ENCODE measurements at regions not wholly inside any gene's neighbourhood (a gene's known extent, or its start where the extent isn't known, plus 50 kb on each side); places are given as distances from the start of the nearest gene placed in this dataset.

DNA sequence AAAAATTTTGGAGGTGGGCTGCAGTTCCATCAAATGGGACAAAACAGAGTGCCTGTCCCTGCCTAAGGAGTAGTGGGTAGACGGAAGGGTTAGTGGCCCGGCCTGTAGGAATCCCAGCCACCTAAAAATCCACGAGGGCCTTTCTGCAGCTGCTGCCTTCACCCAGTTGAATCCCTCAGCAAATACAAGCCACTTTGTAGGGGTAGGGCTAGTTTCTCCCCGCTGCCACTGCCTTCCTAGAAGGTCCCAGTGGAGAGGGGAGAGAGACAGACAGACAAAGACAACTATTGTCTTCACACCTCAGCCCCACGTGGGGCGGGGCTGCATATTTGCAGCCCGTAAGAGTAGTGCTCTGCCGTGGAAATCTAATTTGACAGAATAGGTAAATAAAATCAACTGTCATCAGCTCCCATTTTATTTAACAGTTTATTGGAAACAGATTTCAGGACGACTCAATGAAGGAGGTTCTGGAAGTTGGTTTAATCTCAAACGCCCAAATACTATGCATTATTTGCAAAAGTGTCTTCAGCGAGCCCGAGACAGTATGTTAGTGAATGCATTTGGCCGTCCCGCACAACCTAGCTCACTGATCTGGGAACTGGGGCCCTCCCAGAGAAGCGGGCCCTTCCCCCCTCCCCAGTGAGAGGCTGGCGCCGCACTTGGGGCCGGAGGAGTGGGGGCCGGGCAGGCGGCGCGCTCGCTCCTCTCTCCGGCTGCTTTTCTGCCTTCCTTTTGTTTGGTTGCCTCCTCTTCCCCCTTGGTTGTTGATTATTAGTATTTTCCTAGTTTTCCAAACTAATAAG lies 67.6 kb upstream of the TBCA start:
- TF ChIP-seq CTCF (IDR thresholded peaks at IDR 0.05; ENCODE audit: low read depth, low read length), result no peak
- DNase-seq (ENCODE audit: extremely low read depth, low read depth), result no peak

- DNase-seq (ENCODE audit: extremely low read depth, low read depth), result no peak
- TF ChIP-seq CTCF (IDR thresholded peaks at IDR 0.05; ENCODE audit: low read depth, low read length), result no peak
Observed at GRCh38 chr5:77842243-77842642, 66.1 kb upstream of the TBCA start.

GRCh38 chr5:77841616-77842015 lies 65.5 kb upstream of the TBCA start:
- no peak for DNase-seq (ENCODE audit: extremely low read depth, low read depth)
- no peak for TF ChIP-seq CTCF (IDR thresholded peaks at IDR 0.05; ENCODE audit: low read depth, low read length)

GRCh38 chr5:77840930-77841329 lies 64.8 kb upstream of the TBCA start:
- no peak for TF ChIP-seq CTCF (IDR thresholded peaks at IDR 0.05; ENCODE audit: low read depth, low read length)
- DNase-seq (ENCODE audit: extremely low read depth, low read depth), result no peak

DNA sequence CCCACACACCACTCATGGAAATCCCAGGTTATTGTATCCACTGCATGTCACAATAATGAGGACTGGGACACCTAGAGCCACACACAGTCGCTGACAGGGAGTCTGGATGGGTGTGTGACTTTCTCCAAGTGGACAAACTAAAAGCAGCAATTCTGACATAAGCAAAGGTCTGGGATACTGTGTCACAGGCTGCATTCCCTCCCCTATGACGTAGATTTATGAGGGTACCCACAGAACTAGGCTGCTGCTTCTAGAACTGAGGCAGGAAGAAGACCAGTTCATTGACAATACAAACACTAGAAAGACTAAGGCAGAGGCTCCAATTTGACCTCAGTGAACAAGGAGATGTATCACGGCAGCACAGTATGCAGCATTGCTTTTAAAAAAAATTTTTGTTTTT lies 63.6 kb upstream of the TBCA start:
- no peak for TF ChIP-seq CTCF (IDR thresholded peaks at IDR 0.05; ENCODE audit: low read depth, low read length)
- DNase-seq (ENCODE audit: extremely low read depth, low read depth), result no peak

DNA sequence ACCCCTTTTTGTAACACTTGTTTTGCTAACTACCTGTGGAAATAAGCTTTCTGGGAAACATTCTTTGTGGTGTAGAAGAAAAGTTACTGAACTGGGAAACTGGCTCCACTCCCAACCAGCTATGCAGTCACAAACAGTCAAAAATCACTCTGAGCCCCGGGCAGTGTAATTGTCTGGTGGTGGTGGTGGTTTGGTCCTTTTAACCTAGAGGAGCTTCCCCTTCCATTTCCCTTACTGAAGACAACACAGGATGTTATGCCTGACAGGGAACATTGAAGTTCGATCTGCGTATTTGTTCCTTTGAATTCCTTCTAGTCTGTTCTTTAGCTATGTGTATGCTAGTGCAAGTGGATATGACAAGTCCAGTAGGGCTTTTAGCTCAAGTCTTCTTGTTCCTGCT lies 56.8 kb upstream of the TBCA start:
- DNase-seq (ENCODE audit: extremely low read depth, low read depth), result no peak
- TF ChIP-seq CTCF (IDR thresholded peaks at IDR 0.05; ENCODE audit: low read depth, low read length), result no peak

DNA sequence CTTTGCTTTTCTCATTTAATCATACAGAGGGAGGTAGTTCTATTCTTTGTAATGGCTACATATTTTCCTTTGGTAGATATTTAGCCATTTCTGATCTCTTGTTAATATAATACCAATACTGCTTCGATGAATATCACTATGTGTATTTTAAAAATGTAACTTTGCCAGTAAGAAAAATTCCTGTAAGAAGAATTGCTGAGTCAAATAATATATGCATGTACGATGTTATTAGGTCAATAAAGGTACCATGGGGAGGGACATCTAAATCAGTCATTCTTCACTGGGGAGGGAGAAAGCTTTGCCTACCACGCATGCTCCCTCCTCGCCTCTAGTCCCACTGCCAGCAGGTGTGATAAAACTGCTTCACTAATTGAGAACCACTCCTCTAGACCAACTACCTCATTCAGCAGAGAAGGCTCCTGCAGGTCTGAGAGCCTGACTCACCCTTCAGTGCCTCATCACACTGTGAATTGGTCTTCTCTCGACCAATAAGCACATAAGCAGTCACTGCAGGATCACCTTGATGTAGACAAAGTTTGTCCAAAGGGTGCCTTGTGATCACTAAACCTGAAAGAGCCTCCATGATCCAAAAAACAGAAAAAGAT lies 56.1 kb upstream of the TBCA start:
- DNase-seq (ENCODE audit: extremely low read depth, low read depth), result no peak
- TF ChIP-seq CTCF (IDR thresholded peaks at IDR 0.05; ENCODE audit: low read depth, low read length), result no peak
